GM21423 (cell line): ENCODE measurements at regions not wholly inside any gene's neighbourhood (a gene's known extent, or its start where the extent isn't known, plus 50 kb on each side); places are given as distances from the start of the nearest gene placed in this dataset.
"Not testable (repeated sequence)": the region's sequence is repeated elsewhere in the genome, so short reads cannot be mapped to it uniquely, and the experiment has no call there.

Experiments
- ATAC-seq: cut with Tn5 transposase; IDR thresholded peaks from one replicate; pipeline ENCODE4 v1.9.1; 2021; ENCODE audit warnings: mild to moderate bottlenecking, moderate library complexity; ENCODE audit not compliant: unreplicated experiment

DNA sequence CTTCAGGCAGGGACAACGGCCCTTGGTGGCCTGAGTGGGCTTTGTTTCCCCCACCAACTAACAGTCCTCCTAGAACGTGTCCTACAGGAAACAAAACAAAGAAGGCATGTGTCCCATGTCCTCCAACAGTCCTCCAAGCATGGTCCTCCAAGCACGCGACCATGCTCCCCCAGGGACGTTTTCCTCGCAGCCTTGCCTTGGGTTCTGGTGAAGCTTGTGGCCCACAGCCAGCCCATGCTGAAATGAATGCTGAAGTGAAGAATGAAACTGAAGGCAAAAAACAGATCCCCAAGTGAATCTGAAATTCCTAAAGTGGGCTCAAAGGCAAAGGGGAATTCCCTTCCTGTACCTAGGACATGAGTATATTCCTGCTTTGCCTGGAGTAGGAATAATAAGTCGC lies 176.6 kb downstream of the JCAD start:
- no peak for ATAC-seq

DNA sequence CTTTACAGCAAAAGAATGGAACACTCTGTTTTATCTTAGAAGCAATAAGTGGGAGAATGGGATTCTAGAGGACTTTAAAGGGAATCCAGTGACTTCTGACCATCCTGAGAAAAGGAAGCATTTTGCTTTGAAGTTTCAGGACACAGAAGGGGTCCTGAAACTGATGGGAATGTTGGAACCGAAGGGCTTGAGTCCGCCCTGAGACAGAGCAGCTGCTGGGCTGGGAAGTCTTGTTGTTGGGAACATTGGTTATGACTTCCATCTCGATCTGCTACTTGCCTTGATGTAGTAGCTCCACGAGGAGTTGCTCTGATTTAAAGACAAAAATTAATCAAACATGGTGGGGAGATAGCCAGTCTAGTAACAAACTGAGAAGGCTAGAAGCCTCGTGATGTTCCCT lies 177.6 kb downstream of the JCAD start:
- no peak for ATAC-seq

DNA sequence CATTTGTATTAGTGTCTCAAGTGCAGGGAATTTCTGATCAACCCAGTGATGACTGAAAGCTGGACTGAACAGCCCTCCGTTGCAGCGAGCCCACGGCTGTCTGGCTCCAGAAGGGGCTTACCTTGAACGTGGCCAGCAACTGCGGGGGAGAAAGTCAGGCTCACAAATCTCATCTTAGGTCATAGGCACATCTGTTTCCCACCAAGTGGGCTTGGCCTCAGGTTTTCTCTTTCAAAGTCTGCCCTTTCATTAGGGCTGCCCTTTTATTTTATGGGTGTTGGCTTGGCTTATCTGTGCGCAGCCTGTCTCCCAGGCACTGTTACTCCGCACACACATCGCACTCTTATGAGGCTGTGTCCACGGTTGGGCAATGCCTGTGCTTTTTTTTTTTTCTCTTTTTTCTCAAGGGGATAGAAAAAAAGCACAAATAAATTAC lies 178.0 kb downstream of the JCAD start:
- no peak for ATAC-seq

DNA sequence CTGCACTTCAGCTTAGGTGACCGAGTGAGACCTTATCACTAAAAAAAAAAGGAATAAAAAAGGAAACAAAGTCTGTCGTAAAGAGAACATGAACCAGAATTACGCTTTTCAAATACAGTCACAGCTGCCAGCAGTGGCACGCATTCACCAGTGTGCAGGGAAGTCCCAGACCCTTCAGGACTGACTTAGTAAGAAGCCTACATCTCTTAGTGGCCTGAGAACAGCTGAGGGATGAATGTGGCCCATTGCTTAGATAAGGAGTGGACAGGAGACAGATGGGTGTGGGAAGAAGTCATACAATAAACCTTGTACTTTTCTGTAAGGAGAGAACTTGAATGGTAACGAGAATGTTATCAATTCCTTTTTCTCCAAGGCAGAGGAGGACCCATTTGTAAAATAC lies 178.5 kb downstream of the JCAD start:
- no peak for ATAC-seq

DNA sequence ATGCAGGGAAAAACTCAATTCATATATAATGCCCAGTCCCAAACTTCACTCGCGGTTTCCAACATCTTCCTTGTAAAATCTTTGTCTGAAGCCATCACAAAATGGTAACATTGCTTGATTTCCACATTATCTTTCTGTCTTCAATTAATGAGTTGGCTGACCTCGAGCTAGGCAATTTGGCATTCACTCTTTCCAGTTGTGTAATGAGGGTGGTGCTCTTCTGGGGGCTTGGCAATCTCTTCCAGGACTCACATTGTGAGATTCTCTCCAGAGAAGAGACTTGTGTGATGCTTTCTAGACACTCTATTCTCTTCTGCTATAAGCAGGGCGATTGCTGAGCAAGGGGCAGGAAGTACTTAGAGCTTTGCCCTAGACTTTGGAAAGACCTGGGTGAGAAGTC lies 179.5 kb downstream of the JCAD start:
- no peak for ATAC-seq

DNA sequence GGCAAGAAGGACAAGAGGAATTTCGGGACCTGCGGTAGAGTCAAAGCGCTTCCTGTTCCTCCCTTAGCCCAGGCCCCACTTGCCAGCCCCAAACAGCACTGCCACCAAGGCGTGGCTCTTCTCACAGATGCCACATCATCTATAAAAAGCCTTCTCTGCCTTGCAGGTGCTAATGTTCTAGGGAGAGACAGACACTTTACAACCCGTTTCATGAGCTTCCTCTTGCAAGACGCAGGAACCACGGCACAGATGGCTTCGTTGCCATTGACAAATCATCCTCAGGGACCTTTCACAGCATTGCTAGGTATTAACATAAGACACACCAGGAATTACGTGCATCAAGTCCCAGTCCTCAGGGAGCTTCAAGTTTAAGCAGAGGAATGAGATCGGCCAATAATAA lies 180.9 kb downstream of the JCAD start:
- ATAC-seq = no peak

DNA sequence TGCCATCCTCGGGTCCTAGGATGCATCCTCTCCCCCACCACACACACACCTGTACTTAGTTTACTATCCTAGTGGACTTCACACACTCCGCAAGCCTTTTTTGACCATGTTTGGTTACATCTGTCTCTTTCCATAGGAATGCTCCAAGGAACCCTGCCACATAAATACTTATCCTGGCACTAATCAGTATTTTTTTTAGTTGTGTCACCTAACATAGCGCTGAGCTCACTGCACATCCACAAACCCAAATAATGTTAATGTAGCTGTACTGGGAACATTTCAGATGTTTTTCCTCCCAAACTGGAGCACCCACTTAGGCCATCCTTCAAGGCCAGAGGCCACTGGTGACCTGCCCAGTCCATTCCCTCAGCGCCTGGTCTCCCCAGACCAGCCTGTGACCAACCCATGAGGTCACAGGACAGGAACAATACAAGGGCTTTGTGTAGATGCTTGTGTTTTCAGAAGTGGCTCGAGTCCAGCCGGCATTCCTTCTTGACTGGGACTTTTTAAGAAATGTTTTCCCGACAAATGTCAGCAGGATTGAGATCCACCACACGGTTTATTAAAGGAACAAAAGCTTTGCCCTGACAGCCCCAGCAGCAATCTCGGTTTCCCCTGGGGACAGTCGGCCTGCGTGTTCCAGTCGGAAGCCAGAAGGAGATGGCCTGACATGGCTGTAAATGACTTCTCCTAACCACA lies 181.4 kb downstream of the JCAD start:
- no peak for ATAC-seq

DNA sequence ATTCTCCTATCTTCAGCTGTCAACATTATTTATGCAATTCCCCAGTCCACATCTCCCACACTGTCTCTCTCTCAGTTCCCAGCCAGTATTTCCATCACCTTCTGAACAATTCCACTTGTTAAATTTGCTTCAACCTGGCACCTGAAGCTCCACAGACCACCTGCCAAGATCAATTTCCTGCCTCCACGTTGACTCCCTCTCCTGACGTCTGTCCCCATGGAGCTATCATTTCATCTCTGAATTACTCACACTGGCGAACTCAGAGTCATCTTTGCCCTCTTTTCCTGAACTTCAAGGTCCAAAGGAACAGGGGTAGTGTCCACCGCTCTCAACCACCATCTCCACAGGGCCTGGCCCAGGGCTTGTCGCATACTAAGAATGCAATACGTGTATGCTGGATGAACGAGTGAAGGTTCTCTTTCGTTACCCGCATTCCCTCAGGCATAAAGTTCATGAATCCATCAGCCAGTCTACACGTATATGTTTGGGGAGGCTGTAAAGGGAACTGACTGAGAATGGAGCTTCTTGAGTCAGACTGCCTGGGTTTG lies 183.3 kb downstream of the JCAD start:
- ATAC-seq = no peak

DNA sequence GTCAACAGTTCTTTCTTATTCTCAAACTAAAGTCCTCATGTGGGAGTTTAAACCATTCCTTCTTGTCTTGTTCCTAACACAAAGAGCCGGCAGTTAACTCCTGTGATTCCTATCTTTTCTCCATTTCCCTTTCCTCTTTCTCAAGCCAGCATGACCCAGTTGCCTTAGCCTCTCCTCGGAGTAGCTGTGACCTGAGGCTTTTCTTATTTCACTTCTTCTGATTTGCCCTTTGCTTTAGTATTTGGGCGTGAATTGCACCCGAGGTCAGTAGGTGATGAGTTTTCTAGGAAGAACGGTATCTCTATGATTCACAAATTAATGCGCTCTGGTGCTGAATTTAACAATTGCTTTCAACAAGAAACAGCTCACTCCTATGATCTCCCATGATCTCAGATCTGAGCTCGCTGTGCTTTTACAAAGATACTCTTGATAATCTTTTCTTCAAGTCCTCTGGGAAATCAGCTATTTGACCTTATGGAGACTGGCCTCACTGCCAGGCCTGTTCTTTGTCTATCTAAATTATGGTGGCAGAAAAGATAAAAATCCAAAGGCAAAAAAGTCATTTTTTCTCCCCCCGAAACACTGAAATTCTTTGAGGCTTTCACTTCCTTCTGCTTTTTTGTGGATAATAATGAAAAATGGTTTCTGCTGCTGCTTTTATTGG lies 184.6 kb downstream of the JCAD start:
- ATAC-seq = no peak

DNA sequence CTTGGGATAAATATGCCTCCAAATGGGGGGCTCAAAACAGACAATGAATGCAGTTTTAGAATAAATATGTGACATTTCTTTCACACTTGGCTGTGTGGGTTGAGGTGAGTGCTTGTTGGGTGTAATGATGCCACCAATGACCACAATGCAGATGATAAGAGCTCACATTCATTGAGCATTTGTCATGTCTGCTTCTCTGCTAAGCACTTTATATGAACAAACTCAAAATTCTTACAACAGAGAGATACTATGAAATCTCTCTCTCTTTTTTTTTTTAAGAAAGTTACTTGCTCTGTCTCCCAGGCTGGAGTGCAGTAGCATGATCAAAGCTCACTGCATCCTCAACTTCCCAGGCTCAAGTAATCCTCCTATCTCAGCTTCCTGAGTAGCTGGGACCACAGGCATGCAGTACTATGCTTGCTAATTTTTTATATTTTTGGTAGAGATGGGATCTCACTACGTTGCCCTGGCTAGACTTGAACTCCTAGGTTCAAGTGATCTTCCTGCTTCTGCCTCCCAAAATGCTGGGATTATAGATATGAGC lies 185.4 kb downstream of the JCAD start:
- ATAC-seq = no peak

DNA sequence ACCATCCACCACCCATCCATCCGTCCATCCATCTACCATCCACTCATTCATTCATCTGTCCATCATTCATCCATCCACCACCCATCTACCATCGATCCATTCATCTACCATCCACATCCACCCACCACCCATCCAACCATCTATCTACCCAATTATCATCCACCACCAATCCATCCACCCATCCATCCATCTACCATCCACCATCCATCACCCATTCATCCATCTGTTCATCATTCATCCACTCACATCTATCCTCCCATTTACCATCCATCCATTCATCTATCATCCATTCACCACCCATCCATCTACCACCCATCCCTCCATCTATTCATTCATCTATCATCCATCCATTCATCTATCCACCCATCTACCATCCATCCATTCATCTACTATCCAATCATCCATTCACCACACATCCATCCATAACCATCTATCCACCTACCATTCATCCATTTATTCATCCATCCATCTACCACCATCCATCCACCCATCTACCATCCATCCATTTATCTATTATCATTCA lies 188.8 kb downstream of the JCAD start:
- ATAC-seq = no peak

DNA sequence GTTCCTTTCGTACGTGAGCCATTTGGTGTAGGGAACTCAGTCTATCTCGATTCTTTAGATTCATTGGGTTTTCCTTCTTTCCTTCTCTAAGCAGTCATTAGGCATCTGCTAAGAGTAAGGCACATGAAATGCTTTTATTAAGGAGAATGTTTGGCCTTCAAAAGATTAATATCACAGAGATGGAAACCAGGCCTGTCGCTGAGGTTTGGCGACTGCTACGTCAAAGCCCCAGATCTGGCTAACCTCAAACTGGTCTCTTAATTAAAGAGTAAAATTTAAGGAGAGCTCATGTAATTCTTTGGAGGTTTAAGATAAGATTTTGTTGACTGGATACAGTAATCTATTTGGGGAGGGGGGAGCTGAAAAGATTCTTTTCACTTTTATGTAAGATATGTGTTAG lies 189.8 kb downstream of the JCAD start:
- ATAC-seq = no peak

DNA sequence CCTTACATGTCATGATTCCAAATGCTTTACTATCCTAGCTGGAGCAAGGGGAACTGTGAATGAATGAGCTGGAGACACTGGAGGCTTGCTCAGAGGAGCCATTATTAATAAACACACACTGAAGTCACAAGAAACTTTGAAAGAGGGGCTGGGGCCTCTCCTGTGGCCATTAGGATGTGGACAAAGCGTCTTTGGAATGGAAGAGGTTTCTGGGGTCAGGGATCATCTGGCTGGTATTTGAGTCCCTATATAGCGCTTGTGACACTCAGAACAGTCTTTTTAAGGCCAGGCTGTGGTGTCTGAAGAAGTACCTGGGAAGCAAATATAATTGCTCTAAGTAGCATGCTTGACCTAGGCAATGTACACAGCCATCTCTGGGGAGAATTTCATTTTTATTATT lies 193.0 kb downstream of the JCAD start:
- no peak for ATAC-seq

DNA sequence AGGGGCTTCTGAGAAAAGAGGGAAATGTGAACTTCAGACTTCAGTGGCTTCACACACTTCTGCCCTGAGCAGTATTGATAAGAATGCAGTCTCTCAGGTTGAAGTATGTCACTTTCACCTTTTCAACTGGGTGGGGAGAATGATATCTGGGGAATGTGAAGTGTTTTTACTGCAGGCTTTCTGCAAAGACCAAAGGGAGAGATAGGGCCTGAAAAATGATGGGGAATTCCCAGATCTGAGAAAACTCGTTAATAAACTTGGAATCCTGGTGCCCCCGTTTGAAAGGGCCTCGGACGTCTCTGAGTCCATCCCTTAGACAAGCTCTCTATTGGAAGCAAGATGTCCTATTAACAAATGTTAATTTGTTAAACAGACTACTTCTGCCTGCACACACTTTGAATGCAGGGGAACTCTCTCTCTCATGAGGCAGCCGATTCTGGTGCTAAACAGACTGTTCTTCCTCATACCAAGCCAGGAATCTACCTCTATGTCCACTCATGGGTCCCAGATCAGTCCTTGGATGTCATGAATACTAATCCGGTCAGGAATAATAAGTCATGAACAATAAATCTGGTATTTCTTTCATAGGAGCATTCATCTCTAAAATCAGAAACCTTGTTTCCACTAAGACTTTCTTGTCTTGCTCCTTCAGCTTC lies 193.6 kb downstream of the JCAD start:
- no peak for ATAC-seq

DNA sequence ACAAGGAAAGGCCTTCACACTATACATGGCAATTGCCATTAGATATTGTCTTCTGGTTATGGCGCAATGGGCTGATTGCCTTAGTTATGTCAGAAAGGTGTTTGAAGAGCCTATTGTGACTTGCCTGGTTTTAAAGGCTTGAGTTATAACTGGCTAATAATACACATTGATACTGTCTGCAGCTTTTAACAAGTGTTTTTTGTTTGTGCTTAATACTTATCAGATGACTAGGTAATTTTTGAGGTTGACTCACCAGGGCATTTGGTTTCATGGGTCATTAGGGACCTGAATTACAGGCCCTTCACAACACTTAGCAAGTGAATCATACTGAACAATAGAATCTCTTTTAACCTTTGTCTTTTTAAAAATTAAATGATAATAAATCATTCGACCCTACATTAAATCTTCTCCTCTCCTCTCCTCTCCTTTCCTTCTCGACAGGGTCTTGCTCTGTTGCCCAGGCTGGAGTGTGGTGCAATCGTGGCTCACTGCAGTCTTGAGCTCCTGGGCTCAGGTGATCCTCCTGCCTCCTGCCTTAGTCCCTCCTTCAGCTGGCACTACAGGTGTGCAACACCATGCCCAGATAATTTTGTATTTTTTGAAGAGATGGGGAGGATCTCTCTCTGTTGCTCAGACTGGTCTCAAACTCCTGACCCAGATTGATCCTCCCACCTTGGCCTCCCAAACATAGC lies 196.3 kb downstream of the JCAD start:
- no peak for ATAC-seq

DNA sequence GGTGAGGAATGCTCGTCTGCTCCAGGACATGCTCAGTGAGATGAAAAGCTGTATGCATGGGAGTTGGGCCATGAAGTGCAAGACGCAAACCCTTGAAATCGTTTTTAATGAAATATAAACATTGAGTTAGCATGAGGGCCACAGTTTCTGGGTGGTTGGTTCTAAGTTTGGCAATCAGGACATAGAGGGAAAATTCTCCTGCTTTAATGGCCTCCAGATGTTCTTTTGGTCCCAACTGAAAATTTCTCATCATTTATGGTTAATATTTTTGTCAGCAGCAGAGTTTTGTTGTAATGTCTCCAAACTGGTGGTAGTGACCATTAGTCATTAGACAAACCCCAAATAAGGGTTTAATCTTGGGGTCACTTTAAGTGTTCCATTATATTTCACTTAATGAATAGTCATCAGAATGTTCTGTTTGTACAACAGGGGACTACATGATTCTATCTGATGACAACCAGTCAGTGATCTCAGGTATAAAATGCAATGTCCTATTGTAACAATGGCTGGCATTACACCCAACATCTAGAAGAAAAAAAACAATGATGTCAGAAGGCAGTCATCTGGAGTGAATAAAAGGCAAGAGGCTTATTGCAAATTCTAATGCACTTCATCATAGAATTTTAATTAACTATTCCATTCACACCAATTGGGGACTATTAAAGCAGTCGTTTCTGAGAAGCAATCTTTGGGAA lies 197.4 kb downstream of the JCAD start:
- ATAC-seq = no peak

DNA sequence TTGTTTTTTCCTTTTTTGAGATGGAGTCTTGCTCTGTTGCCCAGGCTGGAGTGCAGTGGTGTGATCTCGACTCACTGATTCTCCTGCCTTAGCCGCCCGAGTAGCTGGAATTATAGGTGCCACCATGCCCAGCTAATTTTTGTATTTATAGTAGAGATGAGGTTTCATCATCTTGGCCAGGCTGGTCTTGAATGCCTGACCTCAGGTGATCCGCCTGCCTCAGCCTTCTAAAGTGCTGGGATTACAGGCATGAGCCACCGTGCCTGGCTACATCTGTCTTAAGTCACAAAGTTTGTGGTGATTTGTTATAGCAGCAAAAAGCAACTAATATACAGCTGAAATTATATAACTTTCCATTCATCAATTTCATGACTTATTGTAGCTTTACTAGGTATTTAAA lies 198.2 kb downstream of the JCAD start:
- ATAC-seq = not testable (repeated sequence)

DNA sequence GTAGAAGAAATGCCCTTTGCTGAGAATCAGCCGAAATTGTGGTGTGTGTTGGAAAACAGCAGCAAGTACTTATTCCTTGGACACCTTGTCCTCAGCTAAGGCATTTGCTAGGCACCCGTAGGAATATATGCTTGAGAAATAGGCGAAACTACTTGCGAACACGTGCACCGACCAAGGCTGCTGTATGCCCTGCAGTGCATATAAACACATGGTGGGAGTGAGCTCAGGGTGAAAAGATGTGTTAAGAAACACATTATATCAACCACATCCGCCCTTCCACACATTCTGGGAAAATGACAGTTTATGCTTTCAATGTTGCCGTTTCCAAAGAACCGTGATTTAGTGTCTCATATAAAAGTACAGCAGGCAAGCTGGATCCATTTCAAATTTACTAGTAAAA lies 199.2 kb downstream of the JCAD start:
- no peak for ATAC-seq

DNA sequence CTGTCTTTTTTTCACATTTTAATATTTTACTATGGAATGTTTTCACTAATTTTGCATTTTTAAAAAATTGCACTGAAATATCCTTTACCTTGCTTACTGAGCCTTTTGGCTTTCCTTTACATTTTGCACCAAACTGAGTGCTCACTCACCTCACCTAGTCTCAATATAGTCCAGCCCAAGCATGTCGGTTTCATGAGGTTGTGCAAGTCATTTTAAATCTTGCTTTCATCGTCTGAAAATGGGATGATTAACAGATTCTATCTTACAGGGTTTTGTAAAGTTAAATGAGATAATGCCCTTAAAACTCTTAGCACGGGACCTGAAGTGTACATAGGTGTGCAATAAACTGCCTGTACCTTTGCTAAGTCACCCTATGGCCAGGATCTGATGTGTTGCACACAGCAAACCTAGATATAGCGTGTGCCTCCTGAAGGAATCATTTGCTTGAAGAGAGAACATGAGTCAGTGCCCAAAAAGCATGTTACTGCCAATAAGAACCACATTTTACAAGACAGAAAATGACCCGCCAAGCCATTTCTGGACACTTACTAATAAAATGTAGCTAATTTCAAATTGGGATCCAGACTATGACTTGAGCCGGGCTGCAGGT lies 199.8 kb downstream of the JCAD start:
- ATAC-seq = no peak

DNA sequence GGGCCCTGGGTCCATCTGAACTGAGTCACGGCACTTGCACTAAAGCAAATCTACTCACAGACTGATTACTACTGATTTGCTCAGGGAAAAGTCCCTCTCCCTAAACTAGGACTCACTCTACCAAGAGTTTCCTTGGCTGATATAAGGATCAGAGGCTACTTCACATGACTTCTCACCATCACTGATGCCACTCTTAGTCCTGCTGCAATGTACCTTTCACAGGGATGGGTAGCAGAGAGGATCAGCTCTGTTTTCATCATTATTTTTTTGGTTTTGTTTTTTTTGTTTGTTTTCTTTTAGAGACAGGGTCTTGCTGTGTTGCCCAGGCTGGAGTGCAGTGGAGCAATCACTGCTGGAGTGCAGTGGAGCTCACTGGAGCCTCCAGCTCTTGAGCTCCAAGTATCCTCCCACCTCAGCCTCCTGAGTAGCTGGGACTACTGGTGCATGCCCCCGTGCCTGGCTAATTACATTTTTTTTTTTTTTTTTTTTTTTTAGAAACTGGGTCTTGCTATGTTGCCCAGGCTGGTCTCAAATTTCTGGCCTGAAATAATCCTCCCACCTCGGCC lies 200.6 kb downstream of the JCAD start:
- no peak for ATAC-seq
